ENCODE measurements at regions not wholly inside any gene's neighbourhood (a gene's known extent, or its start where the extent isn't known, plus 50 kb on each side); places are given as distances from the start of the nearest gene placed in this dataset.

- H3K9ac ChIP-seq (ENCODE audit: low read depth in 1 of 2, low read length in 2 of 2), result no peak overlapping the region
- TF ChIP-seq EGR1 (IDR thresholded peaks at IDR 0.05; ENCODE audit: low read depth in 2 of 2), result no peak
- TF ChIP-seq MAX (IDR thresholded peaks at IDR 0.05), result no peak
- TF ChIP-seq RAD21 (IDR thresholded peaks at IDR 0.05), result no peak
- no peak for TF ChIP-seq ATF3 (IDR thresholded peaks at IDR 0.05)
- TF ChIP-seq REST (IDR thresholded peaks at IDR 0.05), result no peak
- TF ChIP-seq FOXA2 (IDR thresholded peaks at IDR 0.05), result no peak
- TF ChIP-seq RXRA (IDR thresholded peaks at IDR 0.05), result no peak
- no peak for TF ChIP-seq GABPA (IDR thresholded peaks at IDR 0.05 in 1 of 2, conservative IDR thresholded peaks at IDR 0.05 in 1 of 2)
- no peak for TF ChIP-seq HNF4G (IDR thresholded peaks at IDR 0.05)
- TF ChIP-seq FOXA1 (IDR thresholded peaks at IDR 0.05), result no peak
- no peak for TF ChIP-seq CTCF (IDR thresholded peaks at IDR 0.05; ENCODE audit: low read depth, low read length, missing input control)
- no peak for TF ChIP-seq YY1 (IDR thresholded peaks at IDR 0.05)
- TF ChIP-seq SP1 (IDR thresholded peaks at IDR 0.05), result no peak
- TF ChIP-seq HNF4A (conservative IDR thresholded peaks at IDR 0.05), result no peak
- TF ChIP-seq TAF1 (conservative IDR thresholded peaks at IDR 0.05), result no peak
- no peak for TF ChIP-seq JUND (IDR thresholded peaks at IDR 0.05)
- TF ChIP-seq ZBTB33 (IDR thresholded peaks at IDR 0.05), result no peak
- no peak for TF ChIP-seq NR2F2 (IDR thresholded peaks at IDR 0.05)
- no peak for DNase-seq (ENCODE audit: low spot score)
- H3K4me1 ChIP-seq (ENCODE audit: control insufficient read depth in 4 of 4, insufficient read depth in 4 of 4, low read length in 3 of 4), result no peaks in the 10 kb centered on the region
- no peak overlapping the region for H3K4me3 ChIP-seq (ENCODE audit: low read depth in 1 of 3, low read length in 3 of 3)
- WGBS, result 91% methylated on average over 3 of the region's 3 CpGs
- peaks cover 0 to 3% (median 2%) of the 10 kb centered on the region in 4 donors for H3K36me3 ChIP-seq (ENCODE audit: control insufficient read depth in 4 of 4, insufficient read depth in 3 of 4, low read depth in 1 of 4, low read length in 3 of 4)
- no peaks in the 10 kb centered on the region for H3K9me3 ChIP-seq (ENCODE audit: control insufficient read depth in 4 of 4, low read length in 3 of 4)
- H3K27ac ChIP-seq (ENCODE audit: low read depth in 1 of 2, low read length in 2 of 2), result no peak overlapping the region
- no peaks in the 10 kb centered on the region for H3K27me3 ChIP-seq (ENCODE audit: control insufficient read depth in 4 of 4, insufficient read depth in 4 of 4, low read length in 3 of 4)
Observed at GRCh38 chr16:13427943-13428342, 492.0 kb upstream of the ERCC4 start.

Data from liver (tissue), 8 donors.